NCI-H748 (cell line): ENCODE measurements at regions not wholly inside any gene's neighbourhood (a gene's known extent, or its start where the extent isn't known, plus 50 kb on each side); places are given as distances from the start of the nearest gene placed in this dataset.

Experiments used
- DNase-seq: peaks from one replicate; lab custom pipeline; 2025; ENCODE audit not compliant: unreplicated experiment; lab: John Stamatoyannopoulos, UW

GRCh38 chr17:77439189-77440018 is 298.6 kb downstream of the SEC14L1 start:
- no peak for DNase-seq

GRCh38 chr17:77440560-77440981 is 299.8 kb downstream of the SEC14L1 start:
- DNase-seq, result no peak

DNA sequence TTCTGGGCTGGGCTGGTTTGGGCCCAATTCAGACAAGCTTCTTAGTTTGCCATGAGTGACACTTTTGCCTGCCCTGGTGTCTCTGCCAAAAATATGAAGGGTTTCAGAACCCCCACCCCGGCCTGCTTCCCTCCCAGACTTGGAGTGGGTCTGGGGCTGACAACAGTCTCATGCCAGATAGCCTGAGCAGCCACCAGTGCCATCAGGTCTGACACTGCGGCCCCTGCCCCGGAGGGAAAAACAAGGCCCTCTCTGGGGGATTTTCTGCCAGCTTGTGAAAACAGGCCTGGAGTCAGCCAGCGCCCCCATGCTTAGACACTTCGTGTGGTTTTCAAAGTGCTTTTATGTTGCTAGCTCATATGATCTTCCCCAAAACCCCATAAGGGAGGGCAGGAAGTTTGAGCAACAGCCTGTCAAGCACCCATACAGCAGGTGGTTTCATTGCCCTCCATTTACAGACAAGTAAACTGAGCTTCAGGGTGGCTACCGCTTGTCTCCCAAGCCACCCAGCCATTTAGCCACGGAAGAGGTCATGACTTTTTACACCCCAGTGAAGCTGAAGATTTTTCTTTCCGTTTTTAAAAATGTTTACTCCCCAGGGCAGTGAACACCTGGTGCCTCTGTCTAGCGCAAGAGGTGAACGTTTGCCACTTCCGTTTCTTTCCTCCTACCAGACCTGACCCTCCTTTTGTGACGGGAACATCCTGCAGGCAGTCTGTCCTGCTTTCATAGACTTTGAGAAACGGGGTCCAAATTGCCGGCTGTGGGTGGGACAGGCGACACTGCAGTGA is 300.6 kb downstream of the SEC14L1 start:
- no peak for DNase-seq

GRCh38 chr17:77441940-77442339 is 301.2 kb downstream of the SEC14L1 start:
- no peak for DNase-seq

- no peak for DNase-seq
Observed at GRCh38 chr17:77442976-77443747, 302.4 kb downstream of the SEC14L1 start.

GRCh38 chr17:77443748-77444260 is 303.0 kb downstream of the SEC14L1 start:
- no peak for DNase-seq

DNA sequence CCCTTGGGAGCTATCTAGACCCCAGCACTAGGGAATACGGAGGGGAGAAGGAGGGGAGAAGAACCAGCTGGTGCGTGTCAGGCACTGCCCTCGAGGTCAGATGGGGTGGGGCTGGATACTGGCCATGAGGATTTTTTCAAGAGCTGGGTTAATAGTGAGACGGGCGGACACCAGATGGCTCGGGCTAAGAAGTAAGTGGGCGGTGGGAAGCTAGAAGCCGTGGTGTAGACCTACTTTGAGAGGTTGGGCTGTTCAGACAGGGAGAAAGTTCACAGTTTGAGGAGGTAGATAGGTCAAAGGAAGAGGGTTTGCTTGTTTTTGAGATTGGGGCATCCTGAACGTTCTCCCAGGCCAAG is 303.8 kb downstream of the SEC14L1 start:
- DNase-seq, result no peak

DNA sequence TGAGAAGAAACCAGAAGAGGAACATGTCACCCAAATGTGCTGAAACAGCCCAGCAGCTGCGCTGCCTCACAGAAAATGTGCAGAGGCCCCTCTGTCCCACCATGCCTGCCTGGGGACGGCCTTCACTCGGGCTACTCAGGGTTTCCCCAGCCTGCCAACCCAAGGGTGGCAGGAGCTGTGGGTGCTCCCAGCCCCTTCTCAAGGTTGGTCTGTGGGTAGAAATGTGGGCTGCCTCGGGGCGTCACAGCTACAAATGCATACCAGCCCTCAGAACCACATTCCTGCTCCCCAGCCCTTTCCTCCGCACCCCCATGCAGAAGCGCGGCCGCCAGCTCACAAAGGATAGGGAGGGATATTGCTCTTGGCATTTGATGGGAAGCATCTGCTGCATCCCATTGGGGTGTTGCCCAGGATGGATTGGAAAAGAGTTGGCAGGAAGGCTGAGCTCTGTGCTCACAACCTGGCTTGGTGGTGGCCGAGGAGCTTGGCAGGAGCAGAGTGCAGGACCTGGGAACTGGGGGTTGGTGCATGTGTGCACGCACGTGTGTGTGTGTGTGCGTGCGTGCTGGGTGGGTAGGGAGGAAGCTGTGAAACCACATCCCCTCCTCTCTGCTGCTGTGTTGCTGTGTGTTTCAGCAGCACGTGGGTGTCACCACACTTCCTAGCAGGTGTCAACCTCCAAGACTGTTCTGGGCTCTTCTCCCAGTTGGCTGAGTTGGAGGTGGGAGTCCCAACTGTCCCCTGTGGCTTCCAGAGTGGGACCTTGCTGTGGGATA is 304.4 kb downstream of the SEC14L1 start:
- DNase-seq, result no peak

GRCh38 chr17:77445760-77446532 is 305.2 kb downstream of the SEC14L1 start:
- DNase-seq, result no peak

- no peak for DNase-seq
Observed at GRCh38 chr17:77446940-77447634, 306.3 kb downstream of the SEC14L1 start.

DNA sequence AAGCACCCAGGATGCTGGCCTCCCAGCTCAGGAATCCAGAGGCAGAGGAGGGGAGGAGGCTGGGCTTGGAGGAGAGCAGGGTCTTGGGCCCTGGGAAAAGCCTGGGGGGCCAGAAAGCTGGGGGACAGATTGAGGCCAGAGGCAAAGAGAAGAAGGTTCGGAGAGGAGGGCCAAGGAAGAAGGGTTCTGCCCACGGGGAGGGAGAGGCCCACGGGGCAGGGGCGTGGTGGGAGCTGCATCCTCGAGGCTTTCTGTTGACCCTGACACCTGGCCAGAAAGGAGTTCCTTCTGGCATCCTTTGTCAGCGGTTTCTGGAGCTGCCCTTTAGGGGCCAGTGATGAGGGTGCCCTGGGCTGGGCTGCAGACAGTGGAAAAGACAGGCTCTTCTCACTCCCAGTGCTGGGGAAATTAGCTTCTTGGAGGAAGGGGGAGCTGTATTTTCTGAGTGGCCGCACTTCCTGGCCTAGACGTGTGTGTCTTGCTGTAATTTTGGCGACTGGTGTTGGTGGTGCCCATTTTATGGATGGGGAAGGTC is 308.7 kb downstream of the SEC14L1 start:
- DNase-seq, result no peak

- DNase-seq, result no peak
Observed at GRCh38 chr17:77449908-77450741, 309.4 kb downstream of the SEC14L1 start.

GRCh38 chr17:77450742-77451244 is 310.0 kb downstream of the SEC14L1 start:
- no peak for DNase-seq

DNA sequence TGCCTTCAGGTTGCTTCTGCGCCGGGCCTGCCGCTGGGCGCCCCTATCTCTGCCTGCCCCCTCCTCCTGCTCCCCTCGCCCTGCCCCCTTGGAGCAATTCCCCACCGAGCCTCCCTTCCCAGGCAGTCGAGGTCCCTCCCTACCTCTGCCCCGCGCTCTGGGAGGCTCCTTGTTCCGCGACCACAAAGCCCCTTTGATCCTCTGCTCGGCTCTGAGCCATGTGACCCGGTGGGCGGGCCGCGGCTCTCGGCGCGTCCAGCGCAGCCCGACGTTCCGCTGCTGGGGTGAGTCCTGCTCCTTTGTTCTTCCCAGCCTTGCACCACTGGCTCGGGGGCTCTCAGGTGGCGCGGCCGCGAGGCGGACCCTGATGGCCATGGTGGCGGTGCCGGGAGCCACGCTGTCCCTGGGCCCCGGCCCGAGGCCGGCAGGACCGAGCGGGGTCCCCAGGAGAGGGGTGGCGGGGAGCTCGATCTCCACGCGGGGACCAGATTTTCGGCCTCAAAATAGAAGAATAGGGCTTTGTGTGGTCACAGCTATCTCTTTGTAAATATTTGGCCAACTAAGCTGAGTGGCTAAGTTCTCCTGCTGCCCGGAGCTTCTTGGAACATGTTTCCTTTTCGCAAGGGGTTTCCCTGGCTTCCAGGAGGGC is 310.6 kb downstream of the SEC14L1 start:
- DNase-seq, result peak; percentile 17

DNA sequence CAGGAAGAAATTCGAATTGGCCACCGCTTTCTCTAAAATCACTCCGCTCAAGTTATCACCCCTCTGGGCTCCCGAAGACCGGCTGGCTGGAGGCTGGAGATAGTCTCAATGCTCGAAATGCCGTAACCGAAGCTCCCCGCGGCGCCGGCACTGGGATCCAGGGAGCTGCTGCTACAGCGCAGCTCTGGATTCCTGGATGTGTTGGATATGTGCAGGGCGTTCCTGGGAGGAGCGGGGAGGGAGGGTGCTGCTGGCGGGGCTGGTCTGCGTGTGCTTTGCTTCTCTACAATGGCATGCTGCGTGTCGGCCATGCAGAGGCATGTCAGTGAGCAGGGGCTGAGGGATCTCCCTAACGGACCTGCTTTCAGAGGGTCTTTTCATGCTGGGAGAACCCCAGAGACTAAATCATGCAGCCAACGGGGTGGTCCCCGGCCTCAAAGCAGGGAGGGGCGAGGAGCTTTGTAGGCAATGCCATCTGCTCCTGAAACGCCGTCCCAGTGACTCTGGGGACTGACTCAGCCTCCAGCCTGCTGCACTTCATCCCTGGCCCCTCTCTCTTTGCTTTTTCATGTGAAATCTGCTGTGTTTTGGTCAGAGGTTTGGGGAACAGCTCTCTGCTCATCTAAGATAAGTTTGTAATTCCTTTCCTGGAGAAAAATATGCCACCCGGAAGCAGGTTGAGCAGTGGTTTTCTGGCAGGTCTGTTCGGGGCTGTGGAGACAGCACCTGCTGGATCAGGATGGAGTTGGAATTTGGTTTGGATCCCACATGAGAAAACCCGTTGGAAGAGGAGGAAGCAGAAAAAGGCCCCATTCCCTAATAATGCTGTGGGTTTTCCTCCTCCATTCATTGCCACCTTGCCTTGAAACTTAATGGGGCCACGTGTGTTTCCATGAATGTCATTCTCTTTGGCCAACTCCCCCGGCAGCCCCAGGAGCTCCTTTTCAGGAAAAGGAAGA is 311.4 kb downstream of the SEC14L1 start:
- DNase-seq, result no peak

- DNase-seq, result no peak
Observed at GRCh38 chr17:77453613-77454241, 313.0 kb downstream of the SEC14L1 start.
